Sigmoid colon (tissue), 4 donors: ENCODE measurements at regions not wholly inside any gene's neighbourhood (a gene's known extent, or its start where the extent isn't known, plus 50 kb on each side); places are given as distances from the start of the nearest gene placed in this dataset.

Experiments used
- CTCF ChIP-seq, 4 experiments: fragments of 450-650 bp in 3 of 4; fragments of 200-600 bp in 1 of 4; IDR thresholded peaks; one replicate each; pipeline ENCODE4 v1.5.1; 2016 to 2019; ENCODE audit warnings: antibody characterized with exemption in 4 of 4, mild to moderate bottlenecking in 3 of 4, moderate library complexity in 2 of 4
- EP300 ChIP-seq, 4 donors: sonication (generic); formaldehyde crosslinking; IDR thresholded peaks; one replicate each; pipeline ENCODE4 v1.6.1; 2017; ENCODE audit warnings: antibody characterized with exemption in 4 of 4

- TF ChIP-seq EP300 (IDR thresholded peaks at IDR 0.05) (no peak), CTCF (IDR thresholded peaks at IDR 0.05) (no peak)
Observed at GRCh38 chr16:48822431-48822830, 212.5 kb upstream of the N4BP1 start.
